CD4-positive, alpha-beta T cell treated with Interleukin-10 for 1 hour (primary cell): ENCODE measurements at regions not wholly inside any gene's neighbourhood (a gene's known extent, or its start where the extent isn't known, plus 50 kb on each side); places are given as distances from the start of the nearest gene placed in this dataset.
A peak's percentile ranks its signal among the peaks of the same experiment; 100 is the strongest.
"Not testable (repeated sequence)": the region's sequence is repeated elsewhere in the genome, so short reads cannot be mapped to it uniquely, and the experiment has no call there.

Source experiments
- DNase-seq: peaks from one replicate; pipeline ENCODE4 v3.0.0-alpha.2; 2020

DNA sequence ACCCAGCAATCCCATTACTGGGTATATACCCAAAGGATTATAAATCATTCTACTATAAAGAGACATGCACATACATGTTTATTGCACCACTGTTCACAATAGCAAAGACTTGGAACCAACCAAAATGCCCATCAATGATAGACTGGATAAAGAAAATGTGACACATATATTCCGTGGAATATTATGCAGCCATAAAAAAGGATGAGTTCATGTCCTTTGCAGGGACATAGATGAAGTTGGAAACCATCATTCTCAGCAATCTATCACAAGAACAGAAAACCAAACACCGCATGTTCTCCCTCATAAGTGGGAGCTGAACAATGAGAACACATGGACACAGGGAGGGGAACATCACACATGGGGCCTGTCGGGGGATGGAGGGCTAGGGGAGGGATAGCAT lies 113.2 kb upstream of the PRSS1 start:
- DNase-seq, result not testable (repeated sequence)

GRCh38 chr7:142632271-142633134 lies 116.8 kb upstream of the PRSS1 start:
- DNase-seq, result peak; percentile 79

- DNase-seq, result no peak
Measured at GRCh38 chr7:142629588-142630260, 119.5 kb upstream of the PRSS1 start.

DNA sequence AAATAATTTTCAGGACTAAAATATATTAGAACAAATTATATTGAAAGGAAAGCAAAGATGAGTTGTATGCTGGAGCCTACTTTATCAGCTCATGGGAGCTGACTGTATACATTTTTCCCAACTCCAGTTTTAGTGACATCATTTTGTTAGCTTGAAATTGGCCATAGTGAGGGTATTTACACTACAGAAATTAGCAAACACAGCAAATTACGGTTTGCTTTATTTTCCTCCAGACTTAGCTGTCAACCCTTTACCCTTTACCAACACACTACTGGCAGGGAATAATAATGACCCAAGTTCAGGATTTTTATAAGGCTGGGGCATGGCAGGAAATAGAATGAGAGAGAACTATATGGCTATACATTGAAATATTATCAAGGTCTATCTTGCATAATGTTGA lies 120.3 kb upstream of the PRSS1 start:
- no peak for DNase-seq

DNA sequence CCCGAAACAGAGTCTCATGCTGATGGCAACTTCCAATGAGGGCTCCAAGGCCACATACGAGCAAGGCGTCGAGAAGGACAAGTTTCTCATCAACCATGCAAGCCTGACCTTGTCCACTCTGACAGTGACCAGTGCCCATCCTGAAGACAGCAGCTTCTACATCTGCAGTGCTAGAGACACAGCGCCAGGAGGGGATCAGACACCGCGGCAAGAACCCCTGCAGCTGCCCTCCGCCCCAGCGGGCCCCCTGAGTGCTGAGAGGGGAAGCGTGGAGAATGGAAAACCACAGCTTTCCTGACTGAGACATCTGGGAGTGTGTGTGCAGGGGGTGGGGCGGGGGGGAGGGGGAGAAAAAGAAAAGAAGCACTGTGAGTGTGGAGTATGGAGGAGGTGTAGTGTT lies 122.0 kb upstream of the PRSS1 start:
- not testable (repeated sequence) for DNase-seq

GRCh38 chr7:142626420-142627035 lies 122.7 kb upstream of the PRSS1 start:
- peak; percentile 77 for DNase-seq

DNA sequence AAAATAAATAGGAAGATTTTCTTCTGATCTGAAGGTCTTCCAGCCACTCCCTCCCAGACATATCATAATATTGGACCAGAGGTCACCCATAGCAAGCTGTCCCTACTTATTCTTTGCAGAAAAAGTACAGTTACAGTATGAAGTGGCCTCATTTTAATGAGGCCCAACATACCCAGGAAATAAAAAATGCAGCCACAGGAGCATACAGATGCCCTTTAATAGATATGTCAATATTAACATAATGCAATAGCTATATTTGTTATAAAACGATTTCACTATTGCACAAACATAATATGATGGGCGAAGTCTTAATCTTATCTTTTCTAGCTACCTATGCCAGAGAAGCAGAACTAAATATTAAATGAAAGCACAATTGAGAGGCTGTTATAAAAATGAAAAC lies 124.1 kb upstream of the PRSS1 start:
- DNase-seq, result not testable (repeated sequence)

DNA sequence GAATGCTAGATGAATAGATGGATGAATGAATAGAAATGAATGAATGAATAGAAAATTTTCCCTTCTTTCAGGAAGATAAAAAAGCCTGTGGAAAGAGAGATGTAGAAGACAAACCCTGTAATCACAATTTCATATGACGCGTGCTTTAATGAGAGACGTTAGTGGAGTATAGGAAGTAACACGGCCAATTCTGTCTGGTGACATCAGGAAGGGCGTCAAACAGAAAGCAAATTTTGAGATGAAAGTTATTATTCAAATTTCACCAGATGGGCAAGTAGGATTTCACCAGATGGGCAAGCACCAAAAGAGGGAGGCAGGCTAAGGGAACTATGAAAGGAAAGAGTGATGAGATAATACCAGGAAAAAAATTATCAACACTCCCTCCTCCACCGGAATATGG lies 128.9 kb upstream of the PRSS1 start:
- no peak for DNase-seq

DNA sequence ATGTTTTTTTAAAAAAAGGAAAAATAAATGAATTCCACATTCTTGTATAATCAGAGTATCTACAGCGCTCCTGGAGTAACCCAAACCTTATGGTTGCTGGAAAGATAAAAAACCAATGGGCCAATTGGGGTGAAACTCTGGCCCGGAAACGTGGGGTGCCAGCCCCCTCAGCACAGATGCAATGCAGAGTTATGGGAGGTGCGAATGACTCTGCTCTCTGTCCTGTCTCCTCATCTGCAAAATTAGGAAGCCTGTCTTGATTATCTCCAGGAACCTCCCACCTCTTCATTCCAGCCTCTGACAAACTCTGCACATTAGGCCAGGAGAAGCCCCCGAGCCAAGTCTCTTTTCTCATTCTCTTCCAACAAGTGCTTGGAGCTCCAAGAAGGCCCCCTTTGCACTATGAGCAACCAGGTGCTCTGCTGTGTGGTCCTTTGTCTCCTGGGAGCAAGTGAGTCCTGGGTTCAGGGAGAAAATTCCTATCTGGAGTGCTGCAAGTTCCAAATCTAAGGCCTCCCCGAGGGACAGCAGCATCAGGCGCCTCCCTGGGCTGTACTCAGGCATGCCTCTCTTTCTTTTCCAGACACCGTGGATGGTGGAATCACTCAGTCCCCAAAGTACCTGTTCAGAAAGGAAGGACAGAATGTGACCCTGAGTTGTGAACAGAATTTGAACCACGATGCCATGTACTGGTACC lies 130.5 kb upstream of the PRSS1 start:
- DNase-seq, result no peak

GRCh38 chr7:142616842-142617241 lies 132.4 kb upstream of the PRSS1 start:
- no peak for DNase-seq

DNA sequence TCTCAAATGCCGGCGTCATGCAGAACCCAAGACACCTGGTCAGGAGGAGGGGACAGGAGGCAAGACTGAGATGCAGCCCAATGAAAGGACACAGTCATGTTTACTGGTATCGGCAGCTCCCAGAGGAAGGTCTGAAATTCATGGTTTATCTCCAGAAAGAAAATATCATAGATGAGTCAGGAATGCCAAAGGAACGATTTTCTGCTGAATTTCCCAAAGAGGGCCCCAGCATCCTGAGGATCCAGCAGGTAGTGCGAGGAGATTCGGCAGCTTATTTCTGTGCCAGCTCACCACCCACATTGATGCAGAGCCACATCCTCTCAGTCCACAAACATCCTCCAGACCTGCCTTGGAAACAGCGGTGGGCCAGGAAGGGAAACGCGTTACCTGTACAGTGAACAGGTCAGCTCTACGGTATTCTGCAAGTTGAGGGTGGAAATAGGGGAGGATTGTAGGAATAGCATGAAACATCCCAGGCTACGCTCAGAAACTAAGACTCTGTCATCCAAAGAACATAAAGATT lies 133.1 kb upstream of the PRSS1 start:
- no peak for DNase-seq

- DNase-seq, result no peak
Measured at GRCh38 chr7:142615508-142615907, 133.8 kb upstream of the PRSS1 start.

DNA sequence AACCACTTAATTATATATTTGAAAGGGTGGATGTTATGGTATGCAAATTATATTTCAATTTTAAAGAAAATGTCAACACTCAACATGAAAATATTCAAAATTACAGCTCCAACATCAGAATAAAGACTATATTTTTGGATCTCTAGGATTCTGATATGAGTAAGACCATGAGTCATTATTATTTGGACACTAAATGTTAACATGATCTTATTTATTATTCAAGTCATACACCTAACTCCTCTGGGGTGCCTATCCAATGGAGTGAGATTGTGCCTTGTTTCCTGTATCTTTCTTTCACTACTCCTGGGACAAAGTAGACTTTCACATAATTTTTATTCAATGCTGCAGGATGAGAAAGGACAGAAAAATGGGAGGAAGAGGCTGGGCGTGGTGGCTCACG lies 135.2 kb upstream of the PRSS1 start:
- no peak for DNase-seq

DNA sequence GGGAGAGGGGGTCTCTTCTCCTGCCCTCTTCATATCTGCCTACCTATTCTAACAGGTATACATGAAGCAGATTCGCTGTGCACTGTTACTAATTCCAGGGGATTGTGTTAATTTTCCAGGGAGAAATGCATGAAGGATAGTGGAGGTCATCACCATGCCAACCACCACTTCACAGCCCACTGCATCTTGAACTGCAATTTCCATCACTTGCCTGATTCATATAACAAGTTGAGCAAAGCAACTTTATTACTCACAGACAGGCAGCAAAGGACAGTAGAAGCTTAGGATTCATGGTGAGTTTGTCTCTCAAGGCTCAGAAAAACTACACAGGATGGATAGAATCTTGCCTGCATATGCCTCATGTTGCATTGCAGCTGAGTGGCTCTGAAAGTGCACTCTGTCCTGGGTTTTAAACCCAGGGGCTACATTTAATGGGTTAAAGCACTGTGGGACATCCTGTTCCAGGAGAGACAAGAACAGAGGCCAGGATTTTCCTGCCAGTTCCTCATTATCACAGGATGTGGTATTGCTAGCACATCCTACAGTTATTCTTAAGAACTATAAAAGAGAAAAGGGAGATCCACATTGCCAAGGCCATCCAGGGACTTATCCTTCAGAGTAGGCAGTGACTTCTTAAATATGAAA lies 136.9 kb upstream of the PRSS1 start:
- DNase-seq, result no peak

GRCh38 chr7:142611566-142612236 lies 137.6 kb upstream of the PRSS1 start:
- no peak for DNase-seq

GRCh38 chr7:142608630-142609428 lies 140.4 kb upstream of the PRSS1 start:
- DNase-seq, result no peak

DNA sequence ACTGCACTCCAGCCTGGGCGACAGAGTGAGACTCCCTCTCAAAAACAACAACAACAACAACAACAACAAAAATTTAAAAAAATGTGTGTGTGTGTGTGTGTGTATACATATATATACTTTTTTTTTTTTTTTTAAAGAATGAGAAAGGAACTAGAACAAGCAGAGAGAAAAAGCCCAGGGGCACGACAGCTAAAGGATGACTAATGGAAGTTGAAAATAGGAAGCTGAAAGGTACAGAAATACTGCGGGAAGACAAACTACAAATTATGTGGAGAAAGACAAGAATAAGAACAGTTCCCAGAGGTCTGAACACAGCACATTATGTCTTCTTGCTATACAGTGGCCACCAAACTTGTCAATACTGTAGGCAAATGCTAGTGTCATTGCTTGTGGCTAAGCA lies 141.9 kb upstream of the PRSS1 start:
- no peak for DNase-seq

DNA sequence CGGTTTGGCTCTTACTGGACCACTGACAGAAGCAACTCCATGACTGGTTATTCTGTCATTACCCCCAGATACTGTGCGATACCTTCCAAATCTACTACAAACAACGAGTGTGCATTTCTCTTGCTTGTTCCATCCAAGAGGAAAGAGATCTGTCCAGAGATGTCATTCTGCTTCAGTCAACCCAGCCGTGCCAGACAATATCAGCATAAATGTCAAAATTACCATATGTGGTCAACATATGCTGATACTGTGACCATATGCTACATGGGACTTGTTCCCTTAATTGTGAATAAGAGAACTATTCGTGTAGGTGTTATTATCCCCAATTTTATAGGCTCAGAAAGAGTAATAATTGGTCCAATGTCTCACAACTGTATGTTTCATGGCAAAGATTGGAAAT lies 143.2 kb upstream of the PRSS1 start:
- no peak for DNase-seq

GRCh38 chr7:142604671-142605070 lies 144.6 kb upstream of the PRSS1 start:
- no peak for DNase-seq

DNA sequence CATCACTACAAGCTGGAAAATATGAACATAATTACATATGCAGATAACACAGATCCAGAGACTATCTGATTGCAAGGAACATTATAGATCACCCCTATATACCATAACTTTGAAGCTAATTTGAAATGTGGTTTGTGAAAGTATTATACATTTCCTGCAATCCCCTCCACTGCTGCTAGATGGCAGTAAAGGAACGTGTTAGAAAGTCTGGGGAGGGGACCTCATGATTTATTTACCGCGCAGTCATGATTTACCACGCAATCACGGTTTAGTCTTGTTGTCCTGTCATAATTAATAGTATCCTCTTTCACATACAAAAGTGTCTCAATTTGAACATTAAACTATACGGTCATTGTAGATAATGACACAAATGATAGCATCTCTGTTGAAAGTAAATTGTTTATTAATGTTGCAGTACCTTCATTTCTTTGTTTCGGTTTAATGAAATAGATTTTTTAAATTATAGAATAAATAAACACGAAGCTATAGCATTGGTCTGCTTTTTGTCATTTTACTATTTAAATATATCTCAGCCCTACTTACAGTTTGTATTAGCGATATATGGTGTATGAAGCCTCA lies 145.3 kb upstream of the PRSS1 start:
- peak; percentile 72 for DNase-seq

GRCh38 chr7:142602756-142603155 lies 146.5 kb upstream of the PRSS1 start:
- DNase-seq, result no peak
